ENCODE measurements at regions not wholly inside any gene's neighbourhood (a gene's known extent, or its start where the extent isn't known, plus 50 kb on each side); places are given as distances from the start of the nearest gene placed in this dataset.
"Not testable (repeated sequence)": the region's sequence is repeated elsewhere in the genome, so short reads cannot be mapped to it uniquely, and the experiment has no call there.

GRCh38 chr15:95202569-95203349, 971.4 kb downstream of the MCTP2 start:
- no peaks in the 10 kb centered on the region for H3K4me1 ChIP-seq
- H3K27me3 ChIP-seq = no peaks in the 10 kb centered on the region
- intact Hi-C loops (cut with DNase I) = no loop called here
- H3K27ac ChIP-seq = no peak overlapping the region
- DNase-seq (no peak), ATAC-seq (no peak)
- H3K9me3 ChIP-seq = no peaks in the 10 kb centered on the region
- TF ChIP-seq, protein P1, sequence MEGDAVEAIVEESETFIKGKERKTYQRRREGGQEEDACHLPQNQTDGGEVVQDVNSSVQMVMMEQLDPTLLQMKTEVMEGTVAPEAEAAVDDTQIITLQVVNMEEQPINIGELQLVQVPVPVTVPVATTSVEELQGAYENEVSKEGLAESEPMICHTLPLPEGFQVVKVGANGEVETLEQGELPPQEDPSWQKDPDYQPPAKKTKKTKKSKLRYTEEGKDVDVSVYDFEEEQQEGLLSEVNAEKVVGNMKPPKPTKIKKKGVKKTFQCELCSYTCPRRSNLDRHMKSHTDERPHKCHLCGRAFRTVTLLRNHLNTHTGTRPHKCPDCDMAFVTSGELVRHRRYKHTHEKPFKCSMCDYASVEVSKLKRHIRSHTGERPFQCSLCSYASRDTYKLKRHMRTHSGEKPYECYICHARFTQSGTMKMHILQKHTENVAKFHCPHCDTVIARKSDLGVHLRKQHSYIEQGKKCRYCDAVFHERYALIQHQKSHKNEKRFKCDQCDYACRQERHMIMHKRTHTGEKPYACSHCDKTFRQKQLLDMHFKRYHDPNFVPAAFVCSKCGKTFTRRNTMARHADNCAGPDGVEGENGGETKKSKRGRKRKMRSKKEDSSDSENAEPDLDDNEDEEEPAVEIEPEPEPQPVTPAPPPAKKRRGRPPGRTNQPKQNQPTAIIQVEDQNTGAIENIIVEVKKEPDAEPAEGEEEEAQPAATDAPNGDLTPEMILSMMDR (IDR thresholded peaks at IDR 0.05) = no peak
- H3K4me3 ChIP-seq = no peak overlapping the region
- H3K36me3 ChIP-seq = no peaks in the 10 kb centered on the region

- TF ChIP-seq, protein P1 (IDR thresholded peaks at IDR 0.05) = no peak
- no peak for ATAC-seq
Observed at GRCh38 chr15:95205077-95205476, 973.7 kb downstream of the MCTP2 start.

DNA sequence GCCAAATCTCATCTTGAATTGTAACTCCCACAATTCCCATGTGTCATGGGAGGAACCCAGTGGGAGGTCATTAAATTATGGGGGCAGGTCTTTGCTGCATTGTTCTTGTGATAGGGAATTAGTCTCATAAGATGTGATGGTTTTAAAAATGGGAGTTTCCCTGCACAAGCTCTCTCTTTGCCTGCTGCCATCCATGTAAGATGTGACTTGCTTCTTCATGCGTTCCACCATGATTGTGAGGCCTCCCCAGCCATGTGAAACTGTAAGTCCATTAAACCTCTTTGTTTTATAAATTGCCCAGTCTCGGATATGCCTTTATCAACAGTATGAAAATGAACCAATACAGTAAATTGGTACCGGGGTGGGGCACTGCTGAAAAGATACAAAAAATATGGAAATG, 974.5 kb downstream of the MCTP2 start:
- ATAC-seq; intact Hi-C loops (cut with DNase I); DNase-seq; H3K36me3 ChIP-seq; H3K9me3 ChIP-seq; H3K27ac ChIP-seq; H3K4me1 ChIP-seq; H3K4me3 ChIP-seq; H3K27me3 ChIP-seq: not testable (repeated sequence)

More at GRCh38 chr15:95205077-95205476, 973.7 kb downstream of the MCTP2 start:
- Histone ChIP-seq H3K4me1 (no peaks in the 10 kb centered on the region), H3K4me3 (no peak overlapping the region), H3K9me3 (no peaks in the 10 kb centered on the region), H3K36me3 (no peaks in the 10 kb centered on the region), H3K27ac (no peak overlapping the region), H3K27me3 (no peaks in the 10 kb centered on the region)
- DNase-seq = no peak
- intact Hi-C loops (cut with DNase I) = no loop called here

DNA sequence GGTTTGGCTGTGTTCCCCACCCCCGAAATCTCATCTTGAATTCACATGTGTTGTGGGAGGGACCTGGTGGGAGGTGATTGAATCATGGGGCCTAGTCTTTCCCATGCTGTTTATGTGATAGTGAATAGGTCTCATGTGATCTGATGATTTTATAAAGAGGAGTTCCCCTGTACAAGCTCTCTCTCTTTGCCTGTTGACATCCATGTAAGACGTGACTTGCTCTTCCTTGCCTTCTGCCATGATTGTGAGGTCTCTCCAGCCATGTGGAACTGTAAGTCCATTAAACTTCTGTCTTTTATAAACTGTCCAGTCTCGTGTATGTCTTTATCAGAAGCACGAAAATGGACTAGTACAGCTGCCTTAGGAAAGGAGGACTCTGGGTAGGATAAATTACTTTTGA, 976.7 kb downstream of the MCTP2 start:
- H3K4me1 ChIP-seq = no peaks in the 10 kb centered on the region
- no peak overlapping the region for H3K27ac ChIP-seq
- DNase-seq (no peak), ATAC-seq (no peak)
- no peak overlapping the region for H3K4me3 ChIP-seq
- TF ChIP-seq, protein P1 (IDR thresholded peaks at IDR 0.05) = no peak
- no peaks in the 10 kb centered on the region for H3K27me3 ChIP-seq
- H3K36me3 ChIP-seq = no peaks in the 10 kb centered on the region
- H3K9me3 ChIP-seq = no peaks in the 10 kb centered on the region
- intact Hi-C loops (cut with DNase I) = no loop called here

GRCh38 chr15:95208988-95209387, 977.6 kb downstream of the MCTP2 start:
- no peaks in the 10 kb centered on the region for H3K36me3 ChIP-seq
- H3K9me3 ChIP-seq = no peaks in the 10 kb centered on the region
- no peak overlapping the region for H3K27ac ChIP-seq
- intact Hi-C loops (cut with DNase I) = no loop called here
- H3K4me3 ChIP-seq = no peak overlapping the region
- H3K27me3 ChIP-seq = no peaks in the 10 kb centered on the region
- H3K4me1 ChIP-seq = no peaks in the 10 kb centered on the region
- no peak for DNase-seq
- TF ChIP-seq, protein P1 (IDR thresholded peaks at IDR 0.05) = no peak
- ATAC-seq = no peak

GRCh38 chr15:95210436-95210981, 979.1 kb downstream of the MCTP2 start:
- DNase-seq = no peak
- Histone ChIP-seq H3K36me3 (no peaks in the 10 kb centered on the region), H3K4me1 (no peaks in the 10 kb centered on the region), H3K9me3 (no peaks in the 10 kb centered on the region), H3K4me3 (no peak overlapping the region), H3K27me3 (no peaks in the 10 kb centered on the region), H3K27ac (no peak overlapping the region)
- TF ChIP-seq, protein P1 (IDR thresholded peaks at IDR 0.05) = no peak
- no peak for ATAC-seq
- intact Hi-C loops (cut with DNase I) = no loop called here
